ENCODE measurements at regions not wholly inside any gene's neighbourhood (a gene's known extent, or its start where the extent isn't known, plus 50 kb on each side); places are given as distances from the start of the nearest gene placed in this dataset.
"Not testable (repeated sequence)": the region's sequence is repeated elsewhere in the genome, so short reads cannot be mapped to it uniquely, and the experiment has no call there.

GRCh38 chr6:2611092-2611491 lies 139.6 kb downstream of the MYLK4 start:
- Mint-ChIP-seq H3K27ac (no peak overlapping the region), H3K36me3 (no peaks in the 10 kb centered on the region), H3K4me1 (no peaks in the 10 kb centered on the region), H3K4me3 (no peak overlapping the region), H3K27me3 (peaks cover 13% of the 10 kb centered on the region), H3K9me3 (peaks cover 5% of the 10 kb centered on the region)
- ATAC-seq: no peak

GRCh38 chr6:2608503-2608902 lies 142.2 kb downstream of the MYLK4 start:
- ATAC-seq: no peak
- Mint-ChIP-seq H3K4me1 (no peaks in the 10 kb centered on the region), H3K27me3 (peaks cover 13% of the 10 kb centered on the region), H3K27ac (no peak overlapping the region), H3K9me3 (no peaks in the 10 kb centered on the region), H3K4me3 (no peak overlapping the region), H3K36me3 (no peaks in the 10 kb centered on the region)

GRCh38 chr6:2600363-2600762 lies 150.4 kb downstream of the MYLK4 start:
- H3K4me1 Mint-ChIP-seq: no peaks in the 10 kb centered on the region
- no peaks in the 10 kb centered on the region for H3K9me3 Mint-ChIP-seq
- ATAC-seq: no peak
- H3K4me3 Mint-ChIP-seq: no peak overlapping the region
- peaks cover 7% of the 10 kb centered on the region for H3K27me3 Mint-ChIP-seq
- no peak overlapping the region for H3K27ac Mint-ChIP-seq
- no peaks in the 10 kb centered on the region for H3K36me3 Mint-ChIP-seq

- no peaks in the 10 kb centered on the region for H3K4me1 Mint-ChIP-seq
- no peaks in the 10 kb centered on the region for H3K36me3 Mint-ChIP-seq
- no peak overlapping the region for H3K4me3 Mint-ChIP-seq
- H3K9me3 Mint-ChIP-seq: no peaks in the 10 kb centered on the region
- ATAC-seq: no peak
- H3K27me3 Mint-ChIP-seq: peaks cover 7% of the 10 kb centered on the region
- H3K27ac Mint-ChIP-seq: no peak overlapping the region
Measured at GRCh38 chr6:2599817-2600216, 150.9 kb downstream of the MYLK4 start.

GRCh38 chr6:2598867-2599266 lies 151.9 kb downstream of the MYLK4 start:
- H3K27ac Mint-ChIP-seq: no peak overlapping the region
- no peaks in the 10 kb centered on the region for H3K36me3 Mint-ChIP-seq
- H3K27me3 Mint-ChIP-seq: peaks cover 7% of the 10 kb centered on the region
- no peak overlapping the region for H3K4me3 Mint-ChIP-seq
- no peaks in the 10 kb centered on the region for H3K9me3 Mint-ChIP-seq
- no peak for ATAC-seq
- H3K4me1 Mint-ChIP-seq: no peaks in the 10 kb centered on the region

GRCh38 chr6:2597991-2598390 lies 152.7 kb downstream of the MYLK4 start:
- no peak for ATAC-seq
- Mint-ChIP-seq H3K27me3 (peaks cover 15% of the 10 kb centered on the region), H3K4me1 (no peaks in the 10 kb centered on the region), H3K36me3 (no peaks in the 10 kb centered on the region), H3K4me3 (no peak overlapping the region), H3K9me3 (no peaks in the 10 kb centered on the region), H3K27ac (no peak overlapping the region)

- peaks cover 20% of the 10 kb centered on the region for H3K27me3 Mint-ChIP-seq
Measured at GRCh38 chr6:2597457-2597856, 153.3 kb downstream of the MYLK4 start.

GRCh38 chr6:2596222-2596621 lies 154.5 kb downstream of the MYLK4 start:
- H3K4me1 Mint-ChIP-seq: no peaks in the 10 kb centered on the region
- H3K36me3 Mint-ChIP-seq: no peaks in the 10 kb centered on the region
- peaks cover 28% of the 10 kb centered on the region for H3K27me3 Mint-ChIP-seq
- H3K27ac Mint-ChIP-seq: no peak overlapping the region
- no peak for ATAC-seq
- no peak overlapping the region for H3K4me3 Mint-ChIP-seq
- H3K9me3 Mint-ChIP-seq: no peaks in the 10 kb centered on the region

More at GRCh38 chr6:2597457-2597856, 153.3 kb downstream of the MYLK4 start:
- not testable (repeated sequence) for H3K36me3 Mint-ChIP-seq, ATAC-seq, H3K27ac Mint-ChIP-seq, H3K4me1 Mint-ChIP-seq, H3K9me3 Mint-ChIP-seq, H3K4me3 Mint-ChIP-seq

GRCh38 chr6:2594868-2595267 lies 155.9 kb downstream of the MYLK4 start:
- Mint-ChIP-seq H3K9me3 (no peaks in the 10 kb centered on the region), H3K27me3 (peaks cover 27% of the 10 kb centered on the region), H3K36me3 (no peaks in the 10 kb centered on the region), H3K4me3 (no peak overlapping the region), H3K27ac (no peak overlapping the region), H3K4me1 (no peaks in the 10 kb centered on the region)
- no peak for ATAC-seq

- no peak for ATAC-seq
- Mint-ChIP-seq H3K4me1 (no peaks in the 10 kb centered on the region), H3K27ac (no peak overlapping the region), H3K9me3 (no peaks in the 10 kb centered on the region), H3K4me3 (no peak overlapping the region), H3K36me3 (no peaks in the 10 kb centered on the region), H3K27me3 (peaks cover 43% of the 10 kb centered on the region)
Measured at GRCh38 chr6:2593167-2593566, 157.6 kb downstream of the MYLK4 start.

GRCh38 chr6:2589171-2589661 lies 161.5 kb downstream of the MYLK4 start:
- Mint-ChIP-seq H3K4me3 (no peak overlapping the region), H3K4me1 (no peaks in the 10 kb centered on the region), H3K27me3 (peaks cover 51% of the 10 kb centered on the region), H3K36me3 (no peaks in the 10 kb centered on the region), H3K27ac (no peak overlapping the region), H3K9me3 (peaks cover 13% of the 10 kb centered on the region)
- no peak for ATAC-seq

GRCh38 chr6:2583459-2583858 lies 167.3 kb downstream of the MYLK4 start:
- peaks cover 48% of the 10 kb centered on the region for H3K27me3 Mint-ChIP-seq
- H3K4me3 Mint-ChIP-seq: no peak overlapping the region
- H3K4me1 Mint-ChIP-seq: no peaks in the 10 kb centered on the region
- H3K9me3 Mint-ChIP-seq: peaks cover 18% of the 10 kb centered on the region
- no peak overlapping the region for H3K27ac Mint-ChIP-seq
- ATAC-seq: no peak
- no peaks in the 10 kb centered on the region for H3K36me3 Mint-ChIP-seq

GRCh38 chr6:2582268-2582667 lies 168.5 kb downstream of the MYLK4 start:
- no peak overlapping the region for H3K27ac Mint-ChIP-seq
- no peaks in the 10 kb centered on the region for H3K36me3 Mint-ChIP-seq
- H3K4me1 Mint-ChIP-seq: no peaks in the 10 kb centered on the region
- peaks cover 17% of the 10 kb centered on the region for H3K9me3 Mint-ChIP-seq
- peaks cover 47% of the 10 kb centered on the region for H3K27me3 Mint-ChIP-seq
- H3K4me3 Mint-ChIP-seq: no peak overlapping the region
- ATAC-seq: no peak

GRCh38 chr6:2581611-2582010 lies 169.1 kb downstream of the MYLK4 start:
- no peaks in the 10 kb centered on the region for H3K36me3 Mint-ChIP-seq
- ATAC-seq: no peak
- H3K27ac Mint-ChIP-seq: no peak overlapping the region
- H3K4me3 Mint-ChIP-seq: no peak overlapping the region
- peaks cover 47% of the 10 kb centered on the region for H3K27me3 Mint-ChIP-seq
- H3K4me1 Mint-ChIP-seq: no peaks in the 10 kb centered on the region
- H3K9me3 Mint-ChIP-seq: peaks cover 16% of the 10 kb centered on the region

GRCh38 chr6:2581011-2581410 lies 169.7 kb downstream of the MYLK4 start:
- Mint-ChIP-seq H3K27me3 (peaks cover 47% of the 10 kb centered on the region), H3K9me3 (peaks cover 10% of the 10 kb centered on the region), H3K36me3 (no peaks in the 10 kb centered on the region), H3K4me1 (no peaks in the 10 kb centered on the region), H3K4me3 (no peak overlapping the region), H3K27ac (no peak overlapping the region)
- no peak for ATAC-seq

- Mint-ChIP-seq H3K9me3 (peaks cover 16% of the 10 kb centered on the region), H3K4me3 (no peak overlapping the region), H3K4me1 (no peaks in the 10 kb centered on the region), H3K27me3 (peaks cover 57% of the 10 kb centered on the region), H3K27ac (no peak overlapping the region), H3K36me3 (peaks cover 6% of the 10 kb centered on the region)
- ATAC-seq: no peak
Measured at GRCh38 chr6:2579804-2580570, 170.7 kb downstream of the MYLK4 start.
